CD4-positive, CD25-positive, alpha-beta regulatory T cell (primary cell): ENCODE measurements at regions not wholly inside any gene's neighbourhood (a gene's known extent, or its start where the extent isn't known, plus 50 kb on each side); places are given as distances from the start of the nearest gene placed in this dataset.

Experiments used
- ATAC-seq, 2 donors: fragments of 150-1000 bp; cut with Tn5 transposase; one replicate each; pipeline ENCODE4 v1.10.0; 2021; ENCODE audit warnings: low read depth in 2 of 2, moderate number of reproducible peaks in 2 of 2, moderate library complexity in 1 of 2
- DNase-seq, 3 donors: peaks; one replicate each; pipeline versions ENCODE4 v3.0.0 to v3.0.0-alpha.2; 2012 to 2022; ENCODE audit warnings: mixed read lengths in 1 of 3
- H3K27ac ChIP-seq: one replicate; pipeline ENCODE4 v1.7.0; 2013; ENCODE audit warnings: mild to moderate bottlenecking, low read length; ENCODE audit not compliant: insufficient read depth, poor library complexity, severe bottlenecking
- H3K27me3 ChIP-seq: one replicate; pipeline ENCODE4 v1.7.0; 2013; ENCODE audit warnings: low read length; ENCODE audit not compliant: control insufficient read depth, insufficient read depth
- H3K36me3 ChIP-seq: one replicate; pipeline ENCODE4 v1.7.0; 2013; ENCODE audit warnings: mild to moderate bottlenecking, low read length, moderate library complexity; ENCODE audit not compliant: control insufficient read depth, insufficient read depth
- H3K4me1 ChIP-seq: 2 replicates; pipeline ENCODE4 v1.7.0; 2013; ENCODE audit warnings: mild to moderate bottlenecking, low read length; ENCODE audit not compliant: insufficient read depth, control insufficient read depth, poor library complexity, severe bottlenecking
- H3K4me3 ChIP-seq: one replicate; pipeline ENCODE4 v1.7.0; 2013; ENCODE audit warnings: low read depth, mild to moderate bottlenecking, low read length, moderate library complexity
- H3K9me3 ChIP-seq, 2 experiments: 1 replicate in 1 of 2; 2 replicates in 1 of 2; pipeline ENCODE4 v1.7.0; 2013; ENCODE audit warnings: low read length in 2 of 2, mild to moderate bottlenecking in 1 of 2, moderate library complexity in 1 of 2; ENCODE audit not compliant: control insufficient read depth in 2 of 2
- H3K27ac Mint-ChIP-seq, 3 donors: one replicate each; pipeline ENCODE4 v1.8.0; 2020 to 2022; ENCODE audit warnings: mild to moderate bottlenecking in 3 of 3, mixed read lengths in 3 of 3, moderate library complexity in 2 of 3
- H3K27me3 Mint-ChIP-seq: one replicate; pipeline ENCODE4 v1.8.0; 2022; ENCODE audit warnings: mild to moderate bottlenecking, mixed read lengths
- H3K36me3 Mint-ChIP-seq: one replicate; pipeline ENCODE4 v1.8.0; 2020; ENCODE audit warnings: mixed read lengths
- H3K4me1 Mint-ChIP-seq, 4 donors: one replicate each; pipeline ENCODE4 v1.8.0; 2020 to 2022; ENCODE audit warnings: mixed read lengths in 4 of 4, mild to moderate bottlenecking in 1 of 4
- H3K4me3 Mint-ChIP-seq, 4 donors: one replicate each; pipeline ENCODE4 v1.8.0; 2020 to 2022; ENCODE audit warnings: mild to moderate bottlenecking in 4 of 4, mixed read lengths in 4 of 4, moderate library complexity in 3 of 4
- H3K9me3 Mint-ChIP-seq, 7 donors: one replicate each; pipeline ENCODE4 v1.8.0; 2020 to 2022; ENCODE audit warnings: mixed read lengths in 7 of 7, mild to moderate bottlenecking in 3 of 7, moderate library complexity in 2 of 7

DNA sequence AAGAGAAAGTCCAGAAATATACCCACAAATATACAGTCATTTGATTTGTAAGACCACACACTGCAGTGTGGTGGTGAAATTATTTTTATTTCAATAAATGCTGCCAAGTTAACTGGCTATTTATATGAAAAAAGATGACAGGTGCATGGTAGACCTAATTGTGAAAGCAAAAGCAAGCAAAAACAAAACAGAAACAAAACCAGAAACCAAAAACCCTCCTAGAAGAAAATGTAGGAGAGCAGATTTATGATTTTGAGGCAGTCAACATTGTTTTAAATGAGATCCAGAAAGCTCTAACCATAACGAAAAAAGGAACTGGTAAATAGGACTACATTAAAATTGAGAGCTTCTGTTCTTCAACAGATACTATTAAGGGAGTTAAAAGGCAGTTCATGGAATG is 303.6 kb downstream of the PRDM2 start:
- H3K27ac ChIP-seq: no peak overlapping the region
- peaks cover 10% of the 10 kb centered on the region for H3K27me3 Mint-ChIP-seq
- no peak overlapping the region for H3K4me3 Mint-ChIP-seq
- no peaks in the 10 kb centered on the region for H3K4me1 ChIP-seq
- no peaks in the 10 kb centered on the region for H3K36me3 ChIP-seq
- H3K9me3 Mint-ChIP-seq: peaks cover 5 to 25% (median 16%) of the 10 kb centered on the region in 7 donors
- no peaks in the 10 kb centered on the region for H3K4me1 Mint-ChIP-seq
- peaks cover 0 to 2% of the 10 kb centered on the region in 2 experiments for H3K9me3 ChIP-seq
- H3K4me3 ChIP-seq: no peak overlapping the region
- DNase-seq (no peak), ATAC-seq (no peak)
- H3K27ac Mint-ChIP-seq: no peak overlapping the region
- H3K36me3 Mint-ChIP-seq: peaks cover 3% of the 10 kb centered on the region
- H3K27me3 ChIP-seq: no peaks in the 10 kb centered on the region

DNA sequence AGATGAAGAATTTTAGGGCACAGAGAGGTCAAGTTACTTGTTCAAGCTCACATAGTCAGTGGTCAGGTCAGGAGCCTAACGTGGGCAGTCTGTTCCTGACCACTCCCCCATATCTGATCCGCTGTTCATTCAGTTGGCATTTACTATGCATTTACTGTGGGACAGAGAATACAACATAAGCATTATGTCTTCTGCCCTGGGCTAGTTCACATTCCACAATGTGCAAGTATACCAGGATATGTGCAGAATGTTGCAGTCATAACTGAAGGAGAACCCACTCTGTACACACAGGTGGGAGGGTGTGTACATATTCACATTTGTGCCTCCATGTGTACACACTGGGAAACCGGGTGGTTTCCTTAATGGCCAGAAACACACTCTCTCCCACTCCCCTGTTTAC is 309.6 kb downstream of the PRDM2 start:
- peaks cover 14% of the 10 kb centered on the region for H3K27me3 Mint-ChIP-seq
- H3K27ac Mint-ChIP-seq: no peak overlapping the region
- H3K4me1 Mint-ChIP-seq: no peaks in the 10 kb centered on the region
- ATAC-seq: no peak
- H3K27me3 ChIP-seq: no peaks in the 10 kb centered on the region
- no peaks in the 10 kb centered on the region for H3K36me3 ChIP-seq
- peaks cover 0 to 9% (median 4%) of the 10 kb centered on the region in 7 donors for H3K9me3 Mint-ChIP-seq
- peaks cover 0 to 2% of the 10 kb centered on the region in 2 experiments for H3K9me3 ChIP-seq
- no peak overlapping the region for H3K27ac ChIP-seq
- H3K4me1 ChIP-seq: no peaks in the 10 kb centered on the region
- H3K4me3 ChIP-seq: no peak overlapping the region
- no peak for DNase-seq
- no peak overlapping the region for H3K4me3 Mint-ChIP-seq
- H3K36me3 Mint-ChIP-seq: no peaks in the 10 kb centered on the region

DNA sequence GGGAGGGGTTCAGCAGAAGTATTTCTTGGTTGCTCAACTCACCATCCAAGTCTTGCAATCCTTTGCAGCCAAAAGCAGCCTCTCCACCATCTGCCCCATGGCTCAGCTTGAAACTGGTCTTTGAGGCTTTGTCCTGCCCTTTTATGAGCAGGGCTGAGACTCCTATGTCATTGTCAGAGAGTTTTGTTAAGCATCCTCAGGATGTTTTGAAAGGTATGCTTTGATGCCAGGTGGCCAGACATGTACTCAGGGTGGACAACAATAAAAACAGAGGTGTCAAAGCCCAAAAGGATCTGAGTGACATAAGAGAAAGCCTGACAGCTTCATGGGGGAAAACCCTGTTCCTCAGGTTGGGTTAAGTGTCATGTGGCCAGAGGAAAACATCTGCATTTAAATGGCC is 310.5 kb downstream of the PRDM2 start:
- Histone ChIP-seq H3K36me3 (no peaks in the 10 kb centered on the region), H3K4me3 (no peak overlapping the region), H3K9me3 (peaks cover 0 to 2% of the 10 kb centered on the region in 2 experiments), H3K4me1 (no peaks in the 10 kb centered on the region), H3K27ac (no peak overlapping the region), H3K27me3 (no peaks in the 10 kb centered on the region)
- H3K4me3 Mint-ChIP-seq: no peak overlapping the region
- ATAC-seq (no peak), DNase-seq (no peak)
- no peaks in the 10 kb centered on the region for H3K36me3 Mint-ChIP-seq
- H3K9me3 Mint-ChIP-seq: peaks cover 0 to 7% (median 4%) of the 10 kb centered on the region in 7 donors
- H3K27ac Mint-ChIP-seq: no peak overlapping the region
- H3K4me1 Mint-ChIP-seq: no peaks in the 10 kb centered on the region
- peaks cover 9% of the 10 kb centered on the region for H3K27me3 Mint-ChIP-seq

DNA sequence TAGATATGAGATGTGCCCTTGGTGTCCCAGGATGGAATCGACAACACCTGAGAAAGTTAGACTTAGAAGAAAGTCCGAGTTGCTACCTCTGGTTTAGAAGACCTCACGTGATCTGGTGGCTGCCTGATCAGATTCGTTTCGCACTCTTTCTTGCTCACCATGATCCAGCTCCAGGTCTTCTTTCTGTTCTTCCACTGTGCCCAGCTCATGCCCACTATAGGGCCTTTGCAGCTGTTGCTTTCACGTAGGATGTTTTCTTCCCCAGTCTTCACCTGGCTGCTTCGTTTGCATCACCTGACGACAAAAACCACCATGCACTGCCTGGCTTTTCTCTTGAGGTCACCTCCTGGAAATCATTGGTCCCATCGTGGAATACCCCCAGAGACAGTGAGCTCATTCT is 311.1 kb downstream of the PRDM2 start:
- H3K4me1 ChIP-seq: no peaks in the 10 kb centered on the region
- H3K9me3 ChIP-seq: peaks cover 0 to 2% of the 10 kb centered on the region in 2 experiments
- no peaks in the 10 kb centered on the region for H3K4me1 Mint-ChIP-seq
- H3K27me3 ChIP-seq: no peaks in the 10 kb centered on the region
- no peak overlapping the region for H3K27ac Mint-ChIP-seq
- no peak overlapping the region for H3K4me3 ChIP-seq
- peaks cover 0 to 7% (median 4%) of the 10 kb centered on the region in 7 donors for H3K9me3 Mint-ChIP-seq
- H3K36me3 Mint-ChIP-seq: no peaks in the 10 kb centered on the region
- H3K27ac ChIP-seq: no peak overlapping the region
- H3K36me3 ChIP-seq: no peaks in the 10 kb centered on the region
- ATAC-seq: no peak
- H3K27me3 Mint-ChIP-seq: peaks cover 10% of the 10 kb centered on the region
- no peak for DNase-seq
- no peak overlapping the region for H3K4me3 Mint-ChIP-seq

DNA sequence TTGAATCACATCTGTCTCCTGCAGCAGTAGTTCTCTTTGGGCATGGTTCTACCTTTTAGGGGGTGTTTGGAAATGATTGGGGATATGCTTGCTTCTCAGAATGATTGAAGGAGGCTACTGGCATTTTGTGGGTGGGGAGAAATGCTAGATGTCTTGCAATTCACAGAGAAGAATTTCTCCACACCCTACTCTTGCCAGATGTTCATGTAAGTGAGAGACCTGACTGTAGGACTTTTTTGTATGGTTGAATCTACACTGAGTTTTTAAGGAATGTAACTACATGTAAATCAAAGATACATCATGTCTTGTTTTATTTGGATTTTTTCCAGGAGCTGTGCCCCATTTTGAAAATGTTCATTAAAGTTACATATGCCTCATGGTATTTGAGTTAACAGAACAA is 311.9 kb downstream of the PRDM2 start:
- H3K27ac Mint-ChIP-seq: no peak overlapping the region
- peaks cover 0 to 6% (median 4%) of the 10 kb centered on the region in 7 donors for H3K9me3 Mint-ChIP-seq
- DNase-seq (no peak), ATAC-seq (no peak)
- H3K36me3 Mint-ChIP-seq: no peaks in the 10 kb centered on the region
- Histone ChIP-seq H3K27me3 (no peaks in the 10 kb centered on the region), H3K9me3 (peaks cover 0 to 2% of the 10 kb centered on the region in 2 experiments), H3K36me3 (no peaks in the 10 kb centered on the region), H3K27ac (no peak overlapping the region), H3K4me3 (no peak overlapping the region), H3K4me1 (no peaks in the 10 kb centered on the region)
- no peak overlapping the region for H3K4me3 Mint-ChIP-seq
- H3K4me1 Mint-ChIP-seq: no peaks in the 10 kb centered on the region
- H3K27me3 Mint-ChIP-seq: peaks cover 13% of the 10 kb centered on the region

DNA sequence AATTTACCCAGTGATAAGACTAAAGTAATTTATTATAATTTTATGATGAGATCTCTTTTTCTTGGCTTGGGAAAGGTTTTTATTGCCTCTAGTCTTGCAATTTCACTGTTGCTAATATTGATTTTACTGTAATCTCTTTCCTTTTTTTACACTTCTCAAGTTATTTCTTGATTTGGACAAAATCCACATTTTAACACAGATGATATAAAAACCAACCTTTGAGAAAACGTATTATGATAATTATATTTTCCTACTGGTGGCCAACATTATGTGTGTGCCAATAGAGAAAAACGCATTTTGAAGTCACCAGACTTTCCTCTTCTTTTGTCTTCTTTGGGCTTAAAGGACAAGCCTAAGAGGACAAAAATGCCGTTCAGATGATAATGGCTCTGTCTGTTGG is 314.9 kb downstream of the PRDM2 start:
- H3K27me3 ChIP-seq: peaks cover 2% of the 10 kb centered on the region
- H3K4me3 Mint-ChIP-seq: no peak overlapping the region

DNA sequence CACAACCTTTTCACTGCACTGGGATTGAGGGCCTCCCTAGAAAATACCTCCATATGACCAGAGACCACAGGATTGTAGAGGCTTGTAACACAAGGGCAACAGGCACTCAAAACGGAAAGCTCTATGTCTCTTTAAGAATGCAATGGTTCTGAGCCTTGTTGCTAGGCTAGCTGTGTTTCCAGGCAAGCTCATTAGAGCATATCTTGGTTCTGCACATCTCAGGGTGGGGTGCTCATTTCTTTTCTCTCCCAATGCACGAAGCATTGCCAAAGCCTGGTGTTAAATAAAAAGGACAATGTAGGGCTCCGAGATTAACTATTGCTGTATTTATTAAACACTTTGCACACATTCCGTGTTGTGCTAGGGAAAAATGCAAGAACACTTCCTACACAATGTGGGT is 315.9 kb downstream of the PRDM2 start:
- ATAC-seq: no peak
- Mint-ChIP-seq H3K4me1 (no peaks in the 10 kb centered on the region), H3K27me3 (peaks cover 5% of the 10 kb centered on the region)

More for the DNA sequence above, 314.9 kb downstream of the PRDM2 start:
- Mint-ChIP-seq H3K36me3 (no peaks in the 10 kb centered on the region), H3K27ac (no peak overlapping the region), H3K4me1 (no peaks in the 10 kb centered on the region), H3K27me3 (peaks cover 5% of the 10 kb centered on the region), H3K9me3 (peaks cover 0 to 6% (median 0%) of the 10 kb centered on the region in 7 donors)
- no peak for DNase-seq
- Histone ChIP-seq H3K4me1 (no peaks in the 10 kb centered on the region), H3K4me3 (no peak overlapping the region), H3K36me3 (no peaks in the 10 kb centered on the region), H3K9me3 (no peaks in the 10 kb centered on the region), H3K27ac (no peak overlapping the region)
- ATAC-seq: no peak

DNA sequence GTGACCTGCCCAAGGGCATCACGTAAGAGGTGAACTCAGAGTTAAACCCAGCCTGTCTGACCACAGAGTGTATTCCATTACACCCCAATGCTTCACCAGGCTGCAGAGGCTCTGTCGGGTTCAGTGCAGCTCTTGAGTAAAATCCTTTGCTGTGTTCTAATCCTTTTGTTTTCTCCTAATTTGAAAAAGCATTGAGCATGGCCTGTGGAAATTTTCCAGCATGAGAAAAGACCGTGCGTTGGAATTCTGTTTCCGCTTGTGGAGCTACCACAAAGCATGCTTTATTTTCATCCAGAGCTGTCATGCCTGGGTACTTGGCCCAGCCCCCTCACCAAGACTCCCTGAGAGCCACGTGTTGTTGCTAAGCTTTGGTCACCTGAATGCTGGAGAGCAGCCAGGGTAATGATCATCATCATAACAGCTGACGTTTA is 317.6 kb downstream of the PRDM2 start:
- H3K4me3 Mint-ChIP-seq: no peak overlapping the region
- no peak for ATAC-seq

More for the DNA sequence above, 315.9 kb downstream of the PRDM2 start:
- Mint-ChIP-seq H3K36me3 (no peaks in the 10 kb centered on the region), H3K4me3 (no peak overlapping the region), H3K27ac (no peak overlapping the region), H3K9me3 (peaks cover 0 to 6% (median 0%) of the 10 kb centered on the region in 7 donors)
- Histone ChIP-seq H3K27ac (no peak overlapping the region), H3K4me3 (no peak overlapping the region), H3K9me3 (no peaks in the 10 kb centered on the region), H3K27me3 (peaks cover 2% of the 10 kb centered on the region), H3K4me1 (no peaks in the 10 kb centered on the region), H3K36me3 (no peaks in the 10 kb centered on the region)
- no peak for DNase-seq

More for the DNA sequence above, 317.6 kb downstream of the PRDM2 start:
- H3K9me3 ChIP-seq: no peaks in the 10 kb centered on the region
- Mint-ChIP-seq H3K27me3 (peaks cover 5% of the 10 kb centered on the region), H3K36me3 (no peaks in the 10 kb centered on the region), H3K27ac (no peak overlapping the region), H3K9me3 (peaks cover 0 to 6% (median 0%) of the 10 kb centered on the region in 7 donors), H3K4me1 (no peaks in the 10 kb centered on the region)
- H3K27me3 ChIP-seq: peaks cover 2% of the 10 kb centered on the region
- H3K4me3 ChIP-seq: no peak overlapping the region
- no peaks in the 10 kb centered on the region for H3K36me3 ChIP-seq
- no peak overlapping the region for H3K27ac ChIP-seq
- no peaks in the 10 kb centered on the region for H3K4me1 ChIP-seq
- no peak for DNase-seq
